Heart left ventricle (tissue), 16 donors: ENCODE measurements at regions not wholly inside any gene's neighbourhood (a gene's known extent, or its start where the extent isn't known, plus 50 kb on each side); places are given as distances from the start of the nearest gene placed in this dataset.
"Not testable (repeated sequence)": the region's sequence is repeated elsewhere in the genome, so short reads cannot be mapped to it uniquely, and the experiment has no call there.

Experiments used
- ATAC-seq, 4 donors: fragments of 200-7000 bp; cut with Tn5 transposase; one replicate each; pipeline ENCODE4 v1.9.1; 2020 to 2022; ENCODE audit warnings: moderate library complexity in 4 of 4, mild to moderate bottlenecking in 3 of 4, moderate number of reproducible peaks in 1 of 4
- DNase-seq, 5 donors: peaks; one replicate each; pipeline ENCODE4 v3.0.0-alpha.2; 2020
- H3K27ac ChIP-seq, 12 donors: fragments of 200-600 bp; sonication (generic) in 4 of 12; one replicate each; pipeline versions ENCODE4 v1.5.0 to v1.8.0; 2016 to 2022; ENCODE audit warnings: mild to moderate bottlenecking in 2 of 12
- H3K27me3 ChIP-seq, 9 donors: fragments of 200-600 bp; sonication (generic) in 2 of 9; one replicate each; pipeline versions ENCODE4 v1.5.1 to v1.8.0; 2016 to 2022; ENCODE audit warnings: mild to moderate bottlenecking in 3 of 9
- H3K36me3 ChIP-seq, 9 donors: fragments of 200-600 bp; sonication (generic) in 2 of 9; one replicate each; pipeline versions ENCODE4 v1.5.0 to v1.8.0; 2018 to 2022; ENCODE audit warnings: mild to moderate bottlenecking in 2 of 9
- H3K4me1 ChIP-seq, 12 donors: fragments of 200-600 bp; sonication (generic) in 4 of 12; one replicate each; pipeline versions ENCODE4 v1.5.0 to v1.8.0; 2016 to 2022; ENCODE audit warnings: mild to moderate bottlenecking in 3 of 12
- H3K4me3 ChIP-seq, 12 donors: fragments of 200-600 bp; sonication (generic) in 4 of 12; one replicate each; pipeline versions ENCODE4 v1.5.0 to v1.8.0; 2017 to 2022; ENCODE audit warnings: mild to moderate bottlenecking in 9 of 12, moderate library complexity in 4 of 12
- H3K9me3 ChIP-seq, 12 donors: fragments of 200-600 bp; sonication (generic) in 4 of 12; one replicate each; pipeline versions ENCODE4 v1.5.0 to v1.8.0; 2016 to 2022; ENCODE audit warnings: mild to moderate bottlenecking in 1 of 12
- POLR2A ChIP-seq, 2 donors: fragments of 450-650 bp; IDR thresholded peaks; one replicate each; pipeline ENCODE4 v1.6.1; 2017; ENCODE audit warnings: antibody characterized with exemption in 2 of 2, mild to moderate bottlenecking in 2 of 2, moderate library complexity in 2 of 2
- WGBS, 4 donors: extraction: QIAGEN DNeasy Blood & Tissue Kit in 2 of 4; methylation state at CpG; one replicate each; pipeline versions ENCODE4 v1.1.5 to v1.1.7; 2013 to 2018; 5-methylcytosine and 5-hydroxymethylcytosine counted together
- intact Hi-C, 10 donors: fragments of 100-400 bp; cut with DNase I; formaldehyde crosslinking; loops; one replicate each; pipeline versions ENCODE4 v1.11.1 to v1.14.2; 2022
- TF ChIP-seq, protein P1 (sequence below), 12 donors: fragments of 200-600 bp; sonication (generic) in 4 of 12; IDR thresholded peaks; one replicate each; pipeline versions ENCODE4 v1.5.0 to v1.8.0; 2018 to 2022; ENCODE audit warnings: antibody characterized with exemption in 12 of 12, mild to moderate bottlenecking in 5 of 12
- donor health status: ischemic (EF 13 %, LVEDD 7.1; RV severe dilation, severe dysfunction).
- donor health status: healthy with polysubstance abuse.
- donor health status: DM: no; HTN: yes; CAD: no.
- donor health status: DM: no; HTN: no; CAD: no.
- donor health status: ischemic (EF 25% LVEDD 6.9; RV normal size, moderate dysfunction).
- donor health status: ischemic (EF 25% LVEDD 5.7; RV mildly dilated, moderate dysfunction).
- donor health status: healthy.
- donor health status: DM: yes; HTN: yes; CAD: no.
- donor health status: ischemic (EF 35%, LVEDD 5.7; RV mildly dilated, moderate dysfunction).
- donor health status: nonischemic (EF 11% LVEDD 7.7; RV severe dilation, severe dysfunction).
- donor health status: DM: yes; HTN: yes; CAD: no.
- donor health status: PGD.
- donor health status: ischemic (EF 29% LVEDD 5.4; RV normal size, mild dysfunction).
- donor health status: nonischemic (EF 23%, LVEDD 6.1; RV moderate dilation, normal function).

DNA sequence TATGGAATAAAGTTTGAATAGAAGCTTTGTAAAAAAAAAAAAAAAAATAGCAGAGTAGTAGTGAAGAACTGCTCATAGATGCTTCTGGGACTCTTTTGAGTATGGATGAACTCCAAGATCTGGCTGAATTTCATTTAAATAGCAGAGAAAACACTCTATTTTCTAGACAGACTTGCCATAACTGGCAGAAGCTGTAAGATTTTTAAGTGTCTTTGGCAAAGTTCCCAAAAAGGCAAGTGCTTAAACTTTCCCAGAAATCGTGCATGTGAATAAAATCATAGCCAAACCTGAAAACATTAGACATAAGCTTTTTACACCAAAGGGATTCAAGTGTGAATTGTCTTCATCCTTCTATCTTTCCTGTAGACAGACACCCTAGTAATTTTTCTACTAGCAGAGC lies 110.3 kb upstream of the MITF start:
- H3K27ac ChIP-seq, result no peak overlapping the region
- no peaks in the 10 kb centered on the region for H3K36me3 ChIP-seq
- intact Hi-C loops, result no loop called here
- peaks cover 0 to 27% (median 7%) of the 10 kb centered on the region in 12 donors for H3K9me3 ChIP-seq
- peaks cover 0 to 6% (median 0%) of the 10 kb centered on the region in 12 donors for H3K4me1 ChIP-seq
- ATAC-seq (no peak), DNase-seq (no peak)
- no peaks in the 10 kb centered on the region for H3K27me3 ChIP-seq
- 10 to 18% (median 13%) methylated on average over 1 of the region's 1 CpG for WGBS, 4 donors
- TF ChIP-seq, protein P1, sequence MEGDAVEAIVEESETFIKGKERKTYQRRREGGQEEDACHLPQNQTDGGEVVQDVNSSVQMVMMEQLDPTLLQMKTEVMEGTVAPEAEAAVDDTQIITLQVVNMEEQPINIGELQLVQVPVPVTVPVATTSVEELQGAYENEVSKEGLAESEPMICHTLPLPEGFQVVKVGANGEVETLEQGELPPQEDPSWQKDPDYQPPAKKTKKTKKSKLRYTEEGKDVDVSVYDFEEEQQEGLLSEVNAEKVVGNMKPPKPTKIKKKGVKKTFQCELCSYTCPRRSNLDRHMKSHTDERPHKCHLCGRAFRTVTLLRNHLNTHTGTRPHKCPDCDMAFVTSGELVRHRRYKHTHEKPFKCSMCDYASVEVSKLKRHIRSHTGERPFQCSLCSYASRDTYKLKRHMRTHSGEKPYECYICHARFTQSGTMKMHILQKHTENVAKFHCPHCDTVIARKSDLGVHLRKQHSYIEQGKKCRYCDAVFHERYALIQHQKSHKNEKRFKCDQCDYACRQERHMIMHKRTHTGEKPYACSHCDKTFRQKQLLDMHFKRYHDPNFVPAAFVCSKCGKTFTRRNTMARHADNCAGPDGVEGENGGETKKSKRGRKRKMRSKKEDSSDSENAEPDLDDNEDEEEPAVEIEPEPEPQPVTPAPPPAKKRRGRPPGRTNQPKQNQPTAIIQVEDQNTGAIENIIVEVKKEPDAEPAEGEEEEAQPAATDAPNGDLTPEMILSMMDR (IDR thresholded peaks at IDR 0.05), result no peak
- no peak for TF ChIP-seq POLR2A (IDR thresholded peaks at IDR 0.05)
- no peak overlapping the region for H3K4me3 ChIP-seq

DNA sequence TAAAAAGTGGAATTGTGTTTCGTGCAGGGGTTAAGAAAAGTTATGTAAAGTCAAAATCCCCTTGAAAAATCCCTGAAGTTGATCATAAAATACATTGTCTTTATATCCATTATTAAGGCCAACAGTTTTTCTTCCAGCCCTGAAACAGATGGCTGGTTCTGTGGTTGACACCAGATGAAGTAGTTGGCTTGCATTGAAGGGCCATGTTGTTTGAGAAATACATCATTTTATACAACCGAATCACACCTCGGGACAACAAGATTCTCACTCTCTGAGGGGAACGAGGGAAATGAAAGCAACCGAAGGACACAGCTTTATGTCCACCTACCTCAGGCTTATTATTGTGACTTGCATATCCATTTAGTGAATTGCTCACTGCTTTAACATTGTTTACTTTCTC lies 126.0 kb upstream of the MITF start:
- WGBS, 4 donors, result 93 to 96% (median 94%) methylated on average over 5 of the region's 5 CpGs
- no peaks in the 10 kb centered on the region for H3K27me3 ChIP-seq
- H3K9me3 ChIP-seq, result peaks cover 0 to 3% (median 0%) of the 10 kb centered on the region in 12 donors
- TF ChIP-seq, protein P1 (IDR thresholded peaks at IDR 0.05), result no peak
- no peak for TF ChIP-seq POLR2A (IDR thresholded peaks at IDR 0.05)
- ATAC-seq (no peak), DNase-seq (no peak)
- H3K4me1 ChIP-seq, result no peaks in the 10 kb centered on the region
- H3K4me3 ChIP-seq, result no peak overlapping the region
- H3K27ac ChIP-seq, result no peak overlapping the region
- H3K36me3 ChIP-seq, result no peaks in the 10 kb centered on the region
- intact Hi-C loops, result no loop called here

DNA sequence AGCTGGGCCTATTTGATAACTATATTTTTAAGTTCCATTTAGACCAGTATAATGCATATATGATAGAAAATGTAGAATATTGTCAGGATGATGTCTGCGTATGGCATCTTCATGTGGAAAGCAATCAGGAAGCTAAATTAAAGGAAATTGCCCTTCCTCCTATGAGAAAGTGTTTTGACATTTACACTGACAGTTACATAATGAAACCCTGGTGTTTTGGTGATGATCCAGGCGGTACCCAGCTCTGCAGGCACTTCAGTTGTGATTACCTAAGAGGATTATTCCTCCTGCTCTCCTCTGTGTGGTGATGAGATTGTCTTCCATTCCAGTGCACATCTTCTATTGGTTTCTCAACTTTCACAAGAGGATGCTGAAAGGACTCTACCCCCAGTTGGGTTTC lies 126.5 kb upstream of the MITF start:
- no peaks in the 10 kb centered on the region for H3K27me3 ChIP-seq
- H3K4me1 ChIP-seq, result no peaks in the 10 kb centered on the region
- no peak for ATAC-seq
- WGBS, 4 donors, result 70 to 77% (median 71%) methylated on average over 2 of the region's 2 CpGs
- DNase-seq, result no peak
- no peak overlapping the region for H3K27ac ChIP-seq
- TF ChIP-seq, protein P1 (IDR thresholded peaks at IDR 0.05), result no peak
- TF ChIP-seq POLR2A (IDR thresholded peaks at IDR 0.05), result no peak
- H3K4me3 ChIP-seq, result no peak overlapping the region
- intact Hi-C loops, result no loop called here
- H3K36me3 ChIP-seq, result no peaks in the 10 kb centered on the region
- H3K9me3 ChIP-seq, result peaks cover 0 to 2% (median 0%) of the 10 kb centered on the region in 12 donors

DNA sequence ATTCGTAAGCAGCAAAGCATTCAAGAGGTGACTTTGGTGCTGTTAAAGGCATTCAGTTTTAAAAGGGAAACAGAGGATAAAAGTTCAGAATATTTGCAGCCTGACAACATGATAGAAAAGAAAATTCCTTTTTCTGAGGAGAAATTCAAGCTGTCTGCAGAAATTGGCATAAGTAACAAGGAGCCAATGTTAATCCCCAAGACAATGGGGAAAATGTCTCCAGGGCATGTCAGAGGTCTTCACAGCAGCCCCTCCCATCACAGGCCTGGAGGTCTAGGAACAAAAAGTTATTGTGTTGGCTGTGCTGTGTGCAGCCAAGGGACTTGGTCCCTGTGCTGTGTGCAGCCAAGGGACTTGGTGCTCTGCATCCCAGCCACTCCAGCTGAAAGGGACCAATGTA lies 129.7 kb upstream of the MITF start:
- H3K27me3 ChIP-seq, H3K4me1 ChIP-seq, DNase-seq, H3K36me3 ChIP-seq, H3K9me3 ChIP-seq, ATAC-seq, intact Hi-C loops, H3K27ac ChIP-seq, H3K4me3 ChIP-seq: not testable (repeated sequence)
- WGBS, 4 donors, result 79 to 89% (median 80%) methylated on average over 1 of the region's 1 CpG
